Spleen (tissue), 7 donors: ENCODE measurements at regions not wholly inside any gene's neighbourhood (a gene's known extent, or its start where the extent isn't known, plus 50 kb on each side); places are given as distances from the start of the nearest gene placed in this dataset.

Experiments
- CTCF ChIP-seq, 11 experiments: fragments of 200-600 bp in 7 of 11; fragments of 450-650 bp in 4 of 11; sonication (generic) in 4 of 11; IDR thresholded peaks in 8 of 11; conservative IDR thresholded peaks in 3 of 11; 1 replicate in 7 of 11; 2 replicates in 4 of 11; pipeline versions ENCODE4 v1.4.0 to v1.8.0; 2016 to 2021; ENCODE audit warnings: antibody characterized with exemption in 11 of 11, inconsistent platforms in 4 of 11, mild to moderate bottlenecking in 1 of 11
- POLR2A ChIP-seq, 3 donors: fragments of 450-650 bp; IDR thresholded peaks; one replicate each; pipeline ENCODE4 v1.5.1; 2017; ENCODE audit warnings: antibody characterized with exemption in 3 of 3, mild to moderate bottlenecking in 1 of 3
- donor health status: DM: no; HTN: no; CAD: no; lungs with moderate emphysema.
- donor health status: DM: no; HTN: no; CAD: no.
- donor health status: DM: no; HTN: no; CAD: no.

DNA sequence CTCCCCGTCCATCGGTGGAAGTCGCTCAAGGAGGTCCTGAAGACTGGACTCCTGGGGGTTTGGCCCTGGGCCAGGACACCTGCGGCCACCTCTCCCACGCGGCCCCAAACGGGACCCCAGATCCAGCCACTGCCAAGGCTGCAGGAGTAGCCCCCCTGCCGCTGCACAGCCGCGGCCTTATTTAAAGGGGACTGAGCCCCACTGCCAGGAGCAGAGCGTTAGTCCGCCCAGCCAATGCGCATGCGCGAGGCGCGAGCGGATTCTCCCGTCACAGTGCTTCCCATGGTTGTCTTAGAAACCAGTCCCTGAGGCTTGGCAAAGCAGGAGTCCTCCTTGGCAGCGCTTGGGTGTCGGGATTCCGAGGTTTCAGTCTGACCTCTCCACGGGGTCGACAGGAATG is 320.0 kb downstream of the ZNF716 start:
- TF ChIP-seq POLR2A (IDR thresholded peaks at IDR 0.05) (no peak), CTCF (IDR thresholded peaks at IDR 0.05 in 8 of 11, conservative IDR thresholded peaks at IDR 0.05 in 3 of 11) (no peak)
